GM21381 (cell line): ENCODE measurements at regions not wholly inside any gene's neighbourhood (a gene's known extent, or its start where the extent isn't known, plus 50 kb on each side); places are given as distances from the start of the nearest gene placed in this dataset.
"Not testable (repeated sequence)": the region's sequence is repeated elsewhere in the genome, so short reads cannot be mapped to it uniquely, and the experiment has no call there.

Source experiments
- ATAC-seq: cut with Tn5 transposase; IDR thresholded peaks from one replicate; pipeline ENCODE4 v1.9.1; 2021; ENCODE audit warnings: mild to moderate bottlenecking, moderate library complexity; ENCODE audit not compliant: unreplicated experiment

GRCh38 chr20:1757606-1758512, 100.3 kb upstream of the SIRPG start:
- ATAC-seq: no peak

- no peak for ATAC-seq
Measured at GRCh38 chr20:1757072-1757471, 99.5 kb upstream of the SIRPG start.

GRCh38 chr20:1754749-1755148, 97.2 kb upstream of the SIRPG start:
- no peak for ATAC-seq

- ATAC-seq: no peak
Measured at GRCh38 chr20:1754306-1754705, 96.7 kb upstream of the SIRPG start.

GRCh38 chr20:1752045-1752444, 94.5 kb upstream of the SIRPG start:
- no peak for ATAC-seq

GRCh38 chr20:1748777-1749176, 91.2 kb upstream of the SIRPG start:
- no peak for ATAC-seq

- no peak for ATAC-seq
Measured at GRCh38 chr20:1747953-1748577, 90.5 kb upstream of the SIRPG start.

- ATAC-seq: not testable (repeated sequence)
Measured at GRCh38 chr20:1742049-1742434, 84.5 kb upstream of the SIRPG start.

GRCh38 chr20:1741309-1742048, 83.9 kb upstream of the SIRPG start:
- ATAC-seq: no peak

- ATAC-seq: no peak
Measured at GRCh38 chr20:1737134-1737533, 79.6 kb upstream of the SIRPG start.

GRCh38 chr20:1735417-1736089, 78.0 kb upstream of the SIRPG start:
- ATAC-seq: no peak

- ATAC-seq: no peak
Measured at GRCh38 chr20:1734269-1734858, 76.8 kb upstream of the SIRPG start.

- ATAC-seq: not testable (repeated sequence)
Measured at GRCh38 chr20:1731828-1732375, 74.3 kb upstream of the SIRPG start.

GRCh38 chr20:1730981-1731711, 73.6 kb upstream of the SIRPG start:
- not testable (repeated sequence) for ATAC-seq

- ATAC-seq: not testable (repeated sequence)
Measured at GRCh38 chr20:1727303-1727702, 69.7 kb upstream of the SIRPG start.

- no peak for ATAC-seq
Measured at GRCh38 chr20:1724901-1725300, 67.3 kb upstream of the SIRPG start.

- no peak for ATAC-seq
Measured at GRCh38 chr20:1722513-1723050, 65.0 kb upstream of the SIRPG start.

- ATAC-seq: no peak
Measured at GRCh38 chr20:1721687-1722512, 64.3 kb upstream of the SIRPG start.
